OCI-LY1 (cell line): ENCODE measurements at regions not wholly inside any gene's neighbourhood (a gene's known extent, or its start where the extent isn't known, plus 50 kb on each side); places are given as distances from the start of the nearest gene placed in this dataset.

Experiments used
- CTCF ChIP-seq: fragments of 200-600 bp; sonication (generic), shearing (Covaris generic); IDR thresholded peaks from 2 replicates; pipeline ENCODE4 v1.5.1; 2017; ENCODE audit warnings: mild to moderate bottlenecking, antibody characterized with exemption, low read length, moderate library complexity, mixed read lengths
- EZH2 ChIP-seq: fragments of 200-600 bp; sonication (generic), shearing (Covaris generic); IDR thresholded peaks from 2 replicates; pipeline ENCODE4 v1.8.0; 2017; ENCODE audit warnings: borderline replicate concordance, mixed run types, mild to moderate bottlenecking, antibody characterized with exemption, low read length, moderate library complexity, mixed read lengths

DNA sequence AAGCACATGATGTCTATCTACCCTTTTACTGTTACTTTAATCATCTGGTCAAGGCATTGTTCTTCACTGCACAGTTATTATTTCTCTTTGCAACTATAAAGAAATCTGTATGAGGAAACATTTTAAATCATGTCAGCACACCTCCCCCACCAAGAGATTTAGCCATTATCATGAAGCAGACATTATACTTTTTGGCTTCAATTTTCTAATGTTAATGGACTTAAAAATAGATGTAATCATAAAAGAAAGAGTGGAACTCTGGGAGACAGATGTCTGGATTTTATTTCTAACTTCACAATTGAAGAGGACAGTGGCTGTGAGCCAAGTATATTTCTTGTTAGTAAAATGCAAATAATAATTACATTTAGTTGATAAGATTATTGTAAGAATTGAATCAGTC, 932.4 kb downstream of the TAF11L14 start:
- TF ChIP-seq CTCF (no peak), EZH2 (no peak)
